C4-2B (cell line): ENCODE measurements at regions not wholly inside any gene's neighbourhood (a gene's known extent, or its start where the extent isn't known, plus 50 kb on each side); places are given as distances from the start of the nearest gene placed in this dataset.

ENCODE experiments used
- CTCF ChIP-seq: fragments of 450-650 bp; conservative IDR thresholded peaks from 2 replicates; pipeline ENCODE4 v1.5.1; 2017; ENCODE audit warnings: mild to moderate bottlenecking
- ZFX ChIP-seq: fragments of 450-650 bp; IDR thresholded peaks from 2 replicates; pipeline ENCODE4 v1.6.1; 2017

- TF ChIP-seq CTCF (no peak), ZFX (no peak)
Observed at GRCh38 chr1:81349194-81349965, 451.4 kb upstream of the ADGRL2 start.
